ENCODE measurements at regions not wholly inside any gene's neighbourhood (a gene's known extent, or its start where the extent isn't known, plus 50 kb on each side); places are given as distances from the start of the nearest gene placed in this dataset.

- TF ChIP-seq CTCF (conservative IDR thresholded peaks at IDR 0.05; ENCODE audit: low read depth in 2 of 2), result no peak
- no peak for TF ChIP-seq EZH2 (IDR thresholded peaks at IDR 0.05; ENCODE audit: low read depth, unreplicated experiment)
- TF ChIP-seq EZH2phosphoT487 (IDR thresholded peaks at IDR 0.05; ENCODE audit: unreplicated experiment), result no peak
- TF ChIP-seq POLR2AphosphoS5 (IDR thresholded peaks at IDR 0.05; ENCODE audit: low read depth), result no peak
- no peak for TF ChIP-seq CREB1 (CRISPR knock-in tag; IDR thresholded peaks at IDR 0.05; ENCODE audit: low read depth)
- TF ChIP-seq REST (IDR thresholded peaks at IDR 0.05; ENCODE audit: unreplicated experiment), result no peak
- no peak for TF ChIP-seq ZNF462 (CRISPR knock-in tag; IDR thresholded peaks at IDR 0.05)
- no peak for TF ChIP-seq ZNF331 (CRISPR knock-in tag; IDR thresholded peaks at IDR 0.05; ENCODE audit: low read depth)
- TF ChIP-seq ZNF114 (CRISPR knock-in tag; IDR thresholded peaks at IDR 0.05), result no peak
- TF ChIP-seq JUNB (IDR thresholded peaks at IDR 0.05; ENCODE audit: unreplicated experiment), result no peak
- TF ChIP-seq STAT1 (IDR thresholded peaks at IDR 0.05; ENCODE audit: unreplicated experiment), result no peak
Measured at GRCh38 chr20:55701467-55701866, 303.9 kb downstream of the CBLN4 start.

Data from GM23338 (cell line).